ENCODE measurements at regions not wholly inside any gene's neighbourhood (a gene's known extent, or its start where the extent isn't known, plus 50 kb on each side); places are given as distances from the start of the nearest gene placed in this dataset.

DNA sequence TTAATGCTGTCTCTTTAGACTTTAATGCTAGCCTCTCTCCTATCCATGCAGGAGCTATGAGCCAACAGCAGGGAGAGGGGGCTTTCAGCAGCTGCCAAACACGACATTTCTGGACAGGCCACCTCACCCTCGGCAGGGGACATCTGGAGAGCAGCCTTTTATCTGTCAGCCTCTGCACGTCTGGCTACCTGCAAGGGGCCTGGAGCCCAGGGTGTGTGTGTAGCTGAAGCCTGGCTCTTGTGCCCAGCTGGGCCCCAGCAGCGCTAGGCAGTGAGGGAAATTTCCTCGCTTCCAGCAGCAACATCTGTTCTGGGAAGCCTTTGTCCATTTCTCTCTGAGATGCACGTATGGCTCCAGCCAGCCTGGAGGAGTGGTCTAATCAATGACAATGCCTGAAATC, 728.7 kb upstream of the ID2 start:
- in situ Hi-C loops (cut with HindIII; ENCODE audit: low pct_unique_long_range_greater_than_20kb, low sequenced_read_pairs), result no loop called here
- DNase-seq (ENCODE audit: low read depth in 1 of 2, low spot score in 1 of 2), result no peak
- TF ChIP-seq JUND (IDR thresholded peaks at IDR 0.05; ENCODE audit: low read depth), result no peak

DNA sequence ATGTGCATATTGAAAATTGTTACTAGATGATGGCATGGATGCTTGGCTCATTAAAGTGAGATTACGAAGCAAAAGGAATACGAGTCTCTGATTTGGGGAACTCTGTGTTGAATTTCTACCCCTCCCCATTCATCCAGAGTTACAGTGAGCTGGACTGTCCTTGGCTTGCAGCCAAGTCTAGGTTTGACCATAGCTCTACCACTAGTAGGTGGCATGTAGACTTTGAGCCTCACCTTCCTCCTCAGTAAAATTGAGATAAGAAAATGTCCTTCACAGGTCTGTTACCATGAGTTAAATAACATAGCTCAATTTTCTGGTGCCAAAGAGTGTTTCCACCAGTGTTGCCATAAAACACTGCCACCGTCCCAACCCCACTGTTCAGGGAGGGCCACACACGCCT, 727.6 kb upstream of the ID2 start:
- TF ChIP-seq JUND (IDR thresholded peaks at IDR 0.05; ENCODE audit: low read depth), result no peak
- no peak for DNase-seq (ENCODE audit: low read depth in 1 of 2, low spot score in 1 of 2)
- in situ Hi-C loops (cut with HindIII; ENCODE audit: low pct_unique_long_range_greater_than_20kb, low sequenced_read_pairs), result no loop called here

DNA sequence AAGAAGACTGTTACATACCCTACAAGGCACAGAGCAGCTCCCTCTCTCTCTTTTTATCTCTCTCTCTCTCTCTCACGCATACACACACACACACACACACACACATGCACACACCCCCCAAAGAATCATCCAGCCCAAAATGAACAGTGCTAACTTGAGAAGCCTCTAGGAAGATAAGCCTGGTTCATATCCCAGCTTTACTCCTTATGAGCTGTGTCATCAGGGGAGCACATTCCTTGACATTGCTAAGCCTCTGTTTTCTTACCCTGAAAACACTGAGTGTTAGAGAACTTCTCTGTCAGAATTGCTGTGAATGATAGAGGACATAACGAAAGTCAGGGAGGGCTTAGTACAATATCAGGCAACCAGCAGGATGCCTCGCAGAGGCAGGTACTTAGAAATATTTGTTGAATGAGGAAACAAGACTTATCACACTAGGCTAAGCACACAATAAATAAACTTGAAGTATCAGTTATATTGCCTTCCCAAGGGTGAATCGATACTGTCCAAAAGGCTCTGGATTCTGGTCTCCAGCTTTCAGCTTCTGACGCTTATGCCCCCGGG, 725.6 kb upstream of the ID2 start:
- no peak for DNase-seq (ENCODE audit: low read depth in 1 of 2, low spot score in 1 of 2)
- in situ Hi-C loops (cut with HindIII; ENCODE audit: low pct_unique_long_range_greater_than_20kb, low sequenced_read_pairs), result no loop called here
- TF ChIP-seq JUND (IDR thresholded peaks at IDR 0.05; ENCODE audit: low read depth), result no peak

DNA sequence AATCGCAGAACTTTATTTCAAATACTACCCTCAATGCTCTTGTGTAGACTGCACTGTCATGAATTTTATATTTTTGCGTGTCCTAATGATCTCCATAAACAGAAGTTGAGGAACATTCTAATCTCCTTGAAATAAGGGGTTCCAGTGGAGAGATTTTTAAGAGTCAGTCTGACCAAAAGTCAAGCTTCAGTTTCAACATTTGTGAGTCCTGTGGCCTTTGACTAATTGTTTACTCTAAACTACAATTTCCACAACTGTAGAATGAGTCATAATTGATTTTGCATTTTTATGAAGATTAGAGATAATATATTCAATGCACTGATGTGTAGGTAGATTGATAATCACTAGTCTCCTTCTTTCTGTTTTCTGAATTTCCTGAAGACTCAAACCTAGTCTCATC, 720.3 kb upstream of the ID2 start:
- in situ Hi-C loops (cut with HindIII; ENCODE audit: low pct_unique_long_range_greater_than_20kb, low sequenced_read_pairs), result no loop called here
- no peak for TF ChIP-seq JUND (IDR thresholded peaks at IDR 0.05; ENCODE audit: low read depth)
- no peak for DNase-seq (ENCODE audit: low read depth in 1 of 2, low spot score in 1 of 2)

DNA sequence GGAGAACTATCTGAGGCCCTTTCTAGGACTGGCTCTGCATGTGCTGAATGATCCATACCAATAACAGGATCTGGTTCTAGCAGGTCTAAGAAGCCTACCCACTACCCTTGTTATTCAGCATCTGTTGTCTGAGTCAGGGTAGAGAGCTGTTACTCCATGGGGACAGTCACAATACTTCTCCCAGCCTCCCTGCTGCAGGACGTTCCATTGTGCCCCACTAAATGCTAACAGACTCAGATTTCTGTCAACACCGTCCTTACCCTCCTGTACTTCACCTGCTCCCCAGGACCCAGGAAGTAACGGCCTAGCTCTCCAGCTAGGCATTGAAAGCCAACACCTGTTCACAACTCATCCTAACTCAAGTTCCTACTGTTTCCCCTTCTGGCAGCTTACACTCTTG, 719.7 kb upstream of the ID2 start:
- in situ Hi-C loops (cut with HindIII; ENCODE audit: low pct_unique_long_range_greater_than_20kb, low sequenced_read_pairs), result no loop called here
- TF ChIP-seq JUND (IDR thresholded peaks at IDR 0.05; ENCODE audit: low read depth), result no peak
- no peak for DNase-seq (ENCODE audit: low read depth in 1 of 2, low spot score in 1 of 2)

GRCh38 chr2:7963787-7964186, 718.1 kb upstream of the ID2 start:
- TF ChIP-seq JUND (IDR thresholded peaks at IDR 0.05; ENCODE audit: low read depth), result no peak
- in situ Hi-C loops (cut with HindIII; ENCODE audit: low pct_unique_long_range_greater_than_20kb, low sequenced_read_pairs), result no loop called here
- no peak for DNase-seq (ENCODE audit: low read depth in 1 of 2, low spot score in 1 of 2)

DNA sequence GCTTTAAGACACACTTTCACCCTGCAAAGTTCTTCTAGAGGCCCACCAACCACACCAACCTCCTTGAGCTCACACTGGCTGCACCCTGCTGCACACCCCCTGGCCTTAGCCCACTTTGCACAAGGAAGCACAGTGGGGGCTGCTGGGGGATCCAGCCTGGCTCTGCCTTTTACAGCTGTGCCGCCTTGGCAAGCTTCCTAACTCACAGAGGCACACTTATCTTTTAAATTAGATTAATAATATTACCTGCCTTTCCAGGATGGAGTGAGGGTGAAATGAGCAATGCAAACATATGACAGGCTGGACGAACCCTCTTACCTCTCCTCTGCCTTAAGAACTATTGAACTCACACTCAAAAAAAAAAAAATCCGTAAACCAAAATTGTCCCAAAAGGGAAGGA, 715.8 kb upstream of the ID2 start:
- no peak for DNase-seq (ENCODE audit: low read depth in 1 of 2, low spot score in 1 of 2)
- no peak for TF ChIP-seq JUND (IDR thresholded peaks at IDR 0.05; ENCODE audit: low read depth)
- in situ Hi-C loops (cut with HindIII; ENCODE audit: low pct_unique_long_range_greater_than_20kb, low sequenced_read_pairs), result no loop called here

DNA sequence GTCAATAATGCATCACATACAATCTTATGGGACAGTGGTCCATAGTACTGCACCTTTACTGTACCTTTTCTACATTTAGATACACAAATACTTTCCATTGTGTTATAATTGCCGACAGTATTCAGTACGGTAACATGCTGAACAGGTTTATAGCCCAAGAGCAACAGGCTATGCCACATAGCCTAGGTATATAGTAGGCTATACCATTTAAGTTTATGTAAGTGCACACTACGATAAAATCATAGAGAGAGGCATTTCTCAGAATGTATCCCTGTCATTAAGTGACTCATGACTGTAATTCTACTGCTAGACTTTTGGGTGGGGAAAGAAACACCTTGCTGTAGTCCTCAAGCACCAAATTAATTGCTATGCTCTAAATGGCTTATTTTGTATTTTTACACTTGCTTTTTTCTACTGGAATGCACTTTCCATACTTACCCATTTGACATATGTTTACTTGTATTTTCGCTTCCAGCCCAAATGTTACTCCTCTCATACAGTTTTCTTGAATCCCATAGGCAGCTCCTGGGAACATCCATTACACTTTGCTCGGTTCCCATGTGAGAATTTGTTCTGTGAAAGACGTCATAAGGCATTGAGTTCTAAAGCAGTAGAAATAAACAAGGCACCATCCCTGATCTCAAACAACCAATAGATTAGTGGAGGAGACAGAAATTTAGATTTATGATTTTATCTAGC, 714.0 kb upstream of the ID2 start:
- DNase-seq (ENCODE audit: low read depth in 1 of 2, low spot score in 1 of 2), result peak in 1 of 2 experiments; percentile 49
- TF ChIP-seq JUND (IDR thresholded peaks at IDR 0.05; ENCODE audit: low read depth), result no peak
- in situ Hi-C loops (cut with HindIII; ENCODE audit: low pct_unique_long_range_greater_than_20kb, low sequenced_read_pairs), result no loop called here

DNA sequence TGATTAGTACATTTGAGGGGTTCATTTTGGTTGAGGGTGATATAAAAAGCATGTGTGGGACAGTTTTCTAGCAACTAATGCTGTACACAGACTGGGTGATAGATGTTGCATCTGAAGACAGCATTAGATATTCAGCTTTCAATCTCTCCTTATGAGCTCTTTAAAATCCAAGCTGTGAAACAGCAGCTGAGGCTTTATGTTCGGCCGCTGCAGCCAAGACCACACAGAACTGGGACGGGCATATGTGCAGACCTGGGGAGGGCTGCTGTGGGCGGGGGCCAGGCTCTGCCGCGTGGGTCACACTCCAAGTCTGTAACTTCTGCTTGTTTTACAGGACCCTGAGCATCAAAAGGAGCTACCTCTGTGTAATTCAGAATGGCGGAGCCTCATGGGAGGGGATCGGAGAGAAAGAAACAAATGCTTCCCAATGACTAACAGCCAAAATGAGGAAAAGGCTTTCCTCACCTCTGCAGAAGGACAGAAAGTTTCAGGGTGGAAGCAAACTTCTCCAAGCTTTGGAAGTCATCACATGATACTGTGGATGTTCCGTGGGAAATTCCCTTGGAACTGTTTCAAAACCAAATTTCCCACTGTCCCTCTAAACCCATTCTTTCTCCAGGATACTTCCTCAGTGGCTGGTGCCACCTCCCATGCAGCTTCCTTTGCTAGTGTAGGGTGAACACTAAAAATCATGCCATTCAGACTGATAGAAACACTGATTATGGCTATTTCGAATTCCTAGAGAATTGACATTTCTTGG, 711.9 kb upstream of the ID2 start:
- no peak for TF ChIP-seq JUND (IDR thresholded peaks at IDR 0.05; ENCODE audit: low read depth)
- in situ Hi-C loops (cut with HindIII; ENCODE audit: low pct_unique_long_range_greater_than_20kb, low sequenced_read_pairs), result no loop called here
- DNase-seq (ENCODE audit: low read depth in 1 of 2, low spot score in 1 of 2), result no peak

DNA sequence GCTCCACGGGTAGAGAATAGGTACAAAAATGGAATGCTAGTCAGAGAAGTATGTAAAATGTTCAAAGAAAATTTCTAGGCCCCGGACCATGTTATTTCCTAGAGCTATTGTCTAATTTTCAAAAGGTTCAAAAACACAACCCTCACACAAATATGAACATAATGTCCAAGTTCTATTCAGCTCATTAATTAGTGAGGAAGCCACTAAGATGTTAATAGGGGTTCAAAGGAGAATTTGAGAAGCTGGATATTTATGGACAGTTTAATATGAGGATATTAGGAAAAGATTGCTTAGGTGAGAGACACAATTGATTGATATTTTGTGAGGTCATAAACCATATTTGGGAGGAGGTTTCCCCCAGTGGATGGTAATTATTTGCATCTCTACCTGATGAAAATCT, 710.6 kb upstream of the ID2 start:
- in situ Hi-C loops (cut with HindIII; ENCODE audit: low pct_unique_long_range_greater_than_20kb, low sequenced_read_pairs), result no loop called here
- no peak for TF ChIP-seq JUND (IDR thresholded peaks at IDR 0.05; ENCODE audit: low read depth)
- no peak for DNase-seq (ENCODE audit: low read depth in 1 of 2, low spot score in 1 of 2)

DNA sequence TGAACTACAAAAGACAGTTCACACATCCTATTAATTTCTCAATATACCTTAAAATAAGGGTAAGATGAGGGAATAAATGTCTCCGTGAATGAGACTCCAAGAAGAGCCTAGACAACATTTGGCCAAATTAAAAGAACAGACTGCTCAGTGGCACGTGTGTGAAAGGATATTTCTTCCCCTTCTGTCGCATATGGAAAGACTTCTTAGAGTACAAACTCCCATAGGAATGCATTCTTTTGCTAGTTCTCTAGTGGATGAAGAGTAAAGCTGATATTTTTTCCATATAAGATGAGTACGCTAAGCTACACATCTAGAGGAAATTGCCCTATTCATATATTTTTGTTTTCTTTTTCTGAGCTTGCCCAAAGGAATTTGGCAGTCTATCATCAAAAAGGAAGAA, 710.0 kb upstream of the ID2 start:
- no peak for DNase-seq (ENCODE audit: low read depth in 1 of 2, low spot score in 1 of 2)

DNA sequence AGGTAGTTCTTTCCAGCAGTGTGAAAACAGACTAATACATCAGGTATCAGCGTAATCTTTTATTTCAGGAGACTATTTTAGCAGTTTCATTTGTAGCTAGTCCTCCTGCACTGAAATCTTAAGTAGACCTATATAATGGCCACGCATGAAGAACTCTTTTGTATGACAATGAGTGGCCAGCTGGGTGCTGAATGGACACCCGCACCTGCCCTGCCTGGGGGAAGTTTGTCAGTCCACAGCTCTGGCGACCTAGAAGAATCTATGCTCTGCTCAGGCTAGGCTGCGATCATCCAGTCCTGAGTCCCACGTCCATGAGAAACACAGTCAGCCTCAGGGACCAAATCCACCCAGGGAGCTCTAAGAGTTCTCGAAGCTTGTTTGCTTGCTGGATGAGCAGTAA, 709.2 kb upstream of the ID2 start:
- DNase-seq (ENCODE audit: low read depth in 1 of 2, low spot score in 1 of 2), result no peak
- in situ Hi-C loops (cut with HindIII; ENCODE audit: low pct_unique_long_range_greater_than_20kb, low sequenced_read_pairs), result no loop called here
- TF ChIP-seq JUND (IDR thresholded peaks at IDR 0.05; ENCODE audit: low read depth), result no peak

More for the DNA sequence above, 710.0 kb upstream of the ID2 start:
- TF ChIP-seq JUND (IDR thresholded peaks at IDR 0.05; ENCODE audit: low read depth), result no peak
- in situ Hi-C loops (cut with HindIII; ENCODE audit: low pct_unique_long_range_greater_than_20kb, low sequenced_read_pairs), result no loop called here

GRCh38 chr2:7973801-7974480, 707.9 kb upstream of the ID2 start:
- TF ChIP-seq JUND (IDR thresholded peaks at IDR 0.05; ENCODE audit: low read depth), result no peak
- in situ Hi-C loops (cut with HindIII; ENCODE audit: low pct_unique_long_range_greater_than_20kb, low sequenced_read_pairs), result no loop called here
- DNase-seq (ENCODE audit: low read depth in 1 of 2, low spot score in 1 of 2), result no peak

Data from T47D (cell line).